Endodermal cell (in vitro differentiated cells): ENCODE measurements at regions not wholly inside any gene's neighbourhood (a gene's known extent, or its start where the extent isn't known, plus 50 kb on each side); places are given as distances from the start of the nearest gene placed in this dataset.

Experiments
- DNase-seq: peaks from one replicate; pipeline ENCODE4 v3.0.0-alpha.2; 2017
- H3K27ac ChIP-seq: 2 replicates; pipeline ENCODE4 v1.5.1; 2013; ENCODE audit warnings: mild to moderate bottlenecking, low read depth, low read length, moderate library complexity
- H3K27me3 ChIP-seq: 2 replicates; pipeline ENCODE4 v1.6.1; 2013; ENCODE audit warnings: mild to moderate bottlenecking, low read length, moderate library complexity; ENCODE audit not compliant: insufficient read depth, control insufficient read depth, poor library complexity, severe bottlenecking
- H3K36me3 ChIP-seq: 2 replicates; pipeline ENCODE4 v1.7.0; 2013; ENCODE audit warnings: mild to moderate bottlenecking, low read length, moderate library complexity; ENCODE audit not compliant: control insufficient read depth, insufficient read depth
- H3K4me1 ChIP-seq: one replicate; pipeline ENCODE4 v1.7.0; 2013; ENCODE audit warnings: low read length; ENCODE audit not compliant: control insufficient read depth, insufficient read depth
- H3K4me3 ChIP-seq: 2 replicates; pipeline ENCODE4 v1.5.1; 2013; ENCODE audit warnings: mild to moderate bottlenecking, low read length, moderate library complexity
- H3K9ac ChIP-seq: 2 replicates; pipeline ENCODE4 v1.6.1; 2013; ENCODE audit warnings: mild to moderate bottlenecking, low read length, moderate library complexity; ENCODE audit not compliant: poor library complexity, severe bottlenecking; ENCODE audit errors: extremely low read depth
- H3K9me3 ChIP-seq: 2 replicates; pipeline ENCODE4 v1.6.1; 2013; ENCODE audit warnings: mild to moderate bottlenecking, low read length, moderate library complexity; ENCODE audit not compliant: control insufficient read depth
- H3K27ac Mint-ChIP-seq: 2 replicates; pipeline ENCODE4 v1.8.0; 2020; ENCODE audit warnings: mixed read lengths
- H3K27me3 Mint-ChIP-seq: 2 replicates; pipeline ENCODE4 v1.8.0; 2021; ENCODE audit warnings: mild to moderate bottlenecking, mixed read lengths; ENCODE audit not compliant: insufficient read depth
- H3K36me3 Mint-ChIP-seq: 2 replicates; pipeline ENCODE4 v1.8.0; 2020; ENCODE audit warnings: low read depth, mixed read lengths
- H3K4me1 Mint-ChIP-seq: 2 replicates; pipeline ENCODE4 v1.8.0; 2020; ENCODE audit warnings: mixed read lengths
- H3K4me3 Mint-ChIP-seq: 2 replicates; pipeline ENCODE4 v1.8.0; 2020; ENCODE audit warnings: mild to moderate bottlenecking, moderate library complexity, mixed read lengths
- H3K9me3 Mint-ChIP-seq: 2 replicates; pipeline ENCODE4 v1.8.0; 2020; ENCODE audit warnings: mild to moderate bottlenecking, mixed read lengths
- WGBS, 2 experiments: methylation state at CpG; one replicate each; pipeline versions ENCODE4 v1.1.5 to v1.1.7; 2013; ENCODE audit warnings: missing lambda C conversion rate in 2 of 2, mixed read lengths in 1 of 2; ENCODE audit not compliant: insufficient coverage in 1 of 2, insufficient read length in 1 of 2; 5-methylcytosine and 5-hydroxymethylcytosine counted together
- TF ChIP-seq, protein P1 (sequence below): fragments of 200-600 bp; sonication (generic); conservative IDR thresholded peaks from 2 replicates; pipeline ENCODE4 v1.5.0; 2021; ENCODE audit warnings: antibody characterized with exemption, mild to moderate bottlenecking

DNA sequence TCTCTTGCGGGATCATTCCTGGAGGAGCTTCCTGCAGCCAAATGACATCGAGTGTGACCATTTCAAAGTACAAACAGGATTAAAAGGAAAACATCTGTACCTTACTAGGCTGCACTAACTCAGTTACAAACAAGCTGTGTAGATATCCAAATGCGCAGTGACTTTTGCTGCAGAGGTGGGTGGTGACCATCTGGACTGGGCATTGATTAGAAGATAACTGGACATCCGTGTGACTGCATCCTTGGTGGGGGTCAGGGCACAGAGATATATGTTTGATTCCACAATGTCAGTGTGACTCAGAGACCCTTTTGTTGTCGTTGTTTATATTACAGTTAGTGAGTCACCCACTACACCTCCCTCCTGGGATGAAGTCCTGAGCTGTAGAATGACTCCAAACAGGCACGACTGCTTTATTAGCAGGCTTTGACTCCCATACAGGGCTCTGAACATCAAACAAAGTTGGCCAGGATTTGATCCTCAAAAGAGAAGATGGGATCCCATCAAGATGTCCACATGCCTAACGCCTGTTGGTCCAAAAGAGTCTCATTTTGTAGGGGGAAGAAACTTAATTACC lies 56.7 kb upstream of the SDK1 start:
- Histone ChIP-seq H3K27me3 (no peaks in the 10 kb centered on the region), H3K9me3 (peaks cover 11% of the 10 kb centered on the region), H3K4me1 (no peaks in the 10 kb centered on the region), H3K4me3 (no peak overlapping the region), H3K9ac (no peak overlapping the region), H3K27ac (no peak overlapping the region), H3K36me3 (no peaks in the 10 kb centered on the region)
- Mint-ChIP-seq H3K36me3 (no peaks in the 10 kb centered on the region), H3K9me3 (peaks cover 12% of the 10 kb centered on the region), H3K27me3 (peaks cover 7% of the 10 kb centered on the region), H3K4me1 (peaks cover 28% of the 10 kb centered on the region), H3K27ac (no peak overlapping the region), H3K4me3 (no peak overlapping the region)
- TF ChIP-seq, protein P1, sequence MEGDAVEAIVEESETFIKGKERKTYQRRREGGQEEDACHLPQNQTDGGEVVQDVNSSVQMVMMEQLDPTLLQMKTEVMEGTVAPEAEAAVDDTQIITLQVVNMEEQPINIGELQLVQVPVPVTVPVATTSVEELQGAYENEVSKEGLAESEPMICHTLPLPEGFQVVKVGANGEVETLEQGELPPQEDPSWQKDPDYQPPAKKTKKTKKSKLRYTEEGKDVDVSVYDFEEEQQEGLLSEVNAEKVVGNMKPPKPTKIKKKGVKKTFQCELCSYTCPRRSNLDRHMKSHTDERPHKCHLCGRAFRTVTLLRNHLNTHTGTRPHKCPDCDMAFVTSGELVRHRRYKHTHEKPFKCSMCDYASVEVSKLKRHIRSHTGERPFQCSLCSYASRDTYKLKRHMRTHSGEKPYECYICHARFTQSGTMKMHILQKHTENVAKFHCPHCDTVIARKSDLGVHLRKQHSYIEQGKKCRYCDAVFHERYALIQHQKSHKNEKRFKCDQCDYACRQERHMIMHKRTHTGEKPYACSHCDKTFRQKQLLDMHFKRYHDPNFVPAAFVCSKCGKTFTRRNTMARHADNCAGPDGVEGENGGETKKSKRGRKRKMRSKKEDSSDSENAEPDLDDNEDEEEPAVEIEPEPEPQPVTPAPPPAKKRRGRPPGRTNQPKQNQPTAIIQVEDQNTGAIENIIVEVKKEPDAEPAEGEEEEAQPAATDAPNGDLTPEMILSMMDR: no peak
- DNase-seq: no peak
- 76 to 82% methylated on average over 5 to 7 of the region's 7 CpGs for WGBS, 2 experiments

DNA sequence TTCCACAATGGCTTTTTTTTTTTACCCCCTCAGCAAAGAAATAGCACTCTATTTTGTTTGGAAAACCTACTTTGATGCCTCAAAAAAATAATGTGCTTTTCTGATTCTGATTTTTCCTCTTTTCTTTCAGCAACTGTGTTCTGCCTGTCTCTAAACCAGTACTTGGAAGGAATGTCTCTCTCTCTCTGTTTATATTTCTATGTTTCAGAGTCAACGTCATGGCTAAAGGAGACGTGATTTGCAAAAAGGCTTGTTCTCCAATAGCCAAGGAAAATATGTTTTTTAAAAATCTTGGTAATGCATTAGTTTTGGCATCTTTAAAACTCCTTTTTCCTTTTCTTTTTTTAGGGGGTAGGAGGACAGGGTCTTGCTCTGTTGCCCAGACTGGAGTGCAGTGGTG lies 56.0 kb upstream of the SDK1 start:
- H3K36me3 Mint-ChIP-seq: no peaks in the 10 kb centered on the region
- 98% methylated on average over 2 of the region's 2 CpGs; no CpG with 5 or more reads in 1 of the 2 experiments for WGBS, 2 experiments
- H3K4me3 ChIP-seq: no peak overlapping the region
- H3K9me3 ChIP-seq: peaks cover 11% of the 10 kb centered on the region
- no peak overlapping the region for H3K27ac ChIP-seq
- H3K9me3 Mint-ChIP-seq: peaks cover 12% of the 10 kb centered on the region
- H3K27ac Mint-ChIP-seq: no peak overlapping the region
- DNase-seq: no peak
- H3K4me1 ChIP-seq: no peaks in the 10 kb centered on the region
- H3K4me1 Mint-ChIP-seq: peaks cover 28% of the 10 kb centered on the region
- H3K27me3 ChIP-seq: no peaks in the 10 kb centered on the region
- H3K27me3 Mint-ChIP-seq: peaks cover 7% of the 10 kb centered on the region
- no peak overlapping the region for H3K4me3 Mint-ChIP-seq
- H3K36me3 ChIP-seq: no peaks in the 10 kb centered on the region
- TF ChIP-seq, protein P1: no peak
- no peak overlapping the region for H3K9ac ChIP-seq

GRCh38 chr7:3245721-3246120 lies 55.3 kb upstream of the SDK1 start:
- peaks cover 12% of the 10 kb centered on the region for H3K9me3 Mint-ChIP-seq
- WGBS, 2 experiments: 63 to 74% methylated on average over 3 of the region's 3 CpGs
- peaks cover 28% of the 10 kb centered on the region for H3K4me1 Mint-ChIP-seq

More at GRCh38 chr7:3245721-3246120, 55.3 kb upstream of the SDK1 start:
- H3K36me3 Mint-ChIP-seq: no peaks in the 10 kb centered on the region
- peaks cover 11% of the 10 kb centered on the region for H3K9me3 ChIP-seq
- no peak for DNase-seq
- no peaks in the 10 kb centered on the region for H3K27me3 ChIP-seq
- H3K9ac ChIP-seq: no peak overlapping the region
- peaks cover 9% of the 10 kb centered on the region for H3K27me3 Mint-ChIP-seq
- H3K4me3 Mint-ChIP-seq: no peak overlapping the region
- TF ChIP-seq, protein P1: no peak
- no peaks in the 10 kb centered on the region for H3K36me3 ChIP-seq
- H3K4me1 ChIP-seq: no peaks in the 10 kb centered on the region
- H3K27ac ChIP-seq: no peak overlapping the region
- no peak overlapping the region for H3K4me3 ChIP-seq
- no peak overlapping the region for H3K27ac Mint-ChIP-seq
